Testis (tissue), 2 donors: ENCODE measurements at regions not wholly inside any gene's neighbourhood (a gene's known extent, or its start where the extent isn't known, plus 50 kb on each side); places are given as distances from the start of the nearest gene placed in this dataset.

Experiments used
- CTCF ChIP-seq, 3 experiments: fragments of 450-650 bp in 2 of 3; fragments of 200-600 bp in 1 of 3; sonication (generic) in 1 of 3; IDR thresholded peaks; one replicate each; pipeline ENCODE4 v1.5.1; 2016 to 2019; ENCODE audit warnings: antibody characterized with exemption in 3 of 3, mild to moderate bottlenecking in 2 of 3, moderate library complexity in 1 of 3
- POLR2A ChIP-seq: fragments of 450-650 bp; IDR thresholded peaks from one replicate; pipeline ENCODE4 v1.6.1; 2017; ENCODE audit warnings: antibody characterized with exemption, mild to moderate bottlenecking, moderate library complexity

- no peak for TF ChIP-seq CTCF (IDR thresholded peaks at IDR 0.05)
- TF ChIP-seq POLR2A = no peak
Observed at GRCh38 chr4:12022409-12022808, 593.7 kb upstream of the HS3ST1 start.
